NCI-H2196 (cell line): ENCODE measurements at regions not wholly inside any gene's neighbourhood (a gene's known extent, or its start where the extent isn't known, plus 50 kb on each side); places are given as distances from the start of the nearest gene placed in this dataset.
"Not testable (repeated sequence)": the region's sequence is repeated elsewhere in the genome, so short reads cannot be mapped to it uniquely, and the experiment has no call there.

Experiments
- DNase-seq: peaks from one replicate; lab custom pipeline; 2025; ENCODE audit not compliant: unreplicated experiment; lab: John Stamatoyannopoulos, UW

GRCh38 chr4:12712648-12713339 is 771.3 kb downstream of the RAB28 start:
- no peak for DNase-seq

- DNase-seq, result no peak
Observed at GRCh38 chr4:12707381-12708175, 776.6 kb downstream of the RAB28 start.

- no peak for DNase-seq
Observed at GRCh38 chr4:12703036-12703435, 781.1 kb downstream of the RAB28 start.

DNA sequence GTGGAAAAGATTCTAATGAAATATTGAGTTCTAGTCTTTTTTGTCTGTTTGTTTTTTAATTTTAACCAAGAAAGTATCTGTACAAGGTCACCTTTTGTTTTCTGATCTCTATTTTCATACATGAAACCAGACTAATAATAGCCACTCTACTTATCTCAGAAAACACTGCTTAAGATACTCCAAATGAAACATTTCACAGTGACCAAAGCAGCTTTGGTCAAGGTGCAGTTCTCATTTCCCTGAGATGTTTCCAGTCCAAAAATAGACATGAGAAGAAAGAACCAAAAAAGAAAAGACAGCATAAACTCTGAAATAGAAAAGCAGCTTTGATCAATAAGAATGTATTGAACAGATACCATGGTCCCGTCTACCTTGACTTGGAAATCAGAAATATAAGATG is 782.8 kb downstream of the RAB28 start:
- no peak for DNase-seq

DNA sequence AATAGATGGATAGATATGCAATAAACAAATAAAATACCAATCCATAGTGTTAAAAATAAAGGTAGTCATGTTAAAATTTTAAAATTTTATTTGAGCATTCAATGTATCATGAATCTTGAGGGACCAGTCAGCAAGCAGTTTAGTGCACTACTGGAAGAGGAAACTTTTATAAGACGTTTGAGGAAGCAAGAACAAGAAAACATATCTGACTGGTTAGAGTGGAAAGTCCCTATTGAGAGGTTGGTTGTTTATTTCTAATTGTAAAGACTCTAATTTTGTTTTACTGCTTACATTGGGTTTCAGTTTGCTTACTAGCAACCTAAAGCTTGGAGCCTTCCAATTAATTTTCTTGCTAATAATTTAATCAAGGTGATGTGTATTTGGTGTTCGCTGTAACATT is 786.2 kb downstream of the RAB28 start:
- DNase-seq, result no peak

- no peak for DNase-seq
Observed at GRCh38 chr4:12692815-12693214, 791.3 kb downstream of the RAB28 start.

DNA sequence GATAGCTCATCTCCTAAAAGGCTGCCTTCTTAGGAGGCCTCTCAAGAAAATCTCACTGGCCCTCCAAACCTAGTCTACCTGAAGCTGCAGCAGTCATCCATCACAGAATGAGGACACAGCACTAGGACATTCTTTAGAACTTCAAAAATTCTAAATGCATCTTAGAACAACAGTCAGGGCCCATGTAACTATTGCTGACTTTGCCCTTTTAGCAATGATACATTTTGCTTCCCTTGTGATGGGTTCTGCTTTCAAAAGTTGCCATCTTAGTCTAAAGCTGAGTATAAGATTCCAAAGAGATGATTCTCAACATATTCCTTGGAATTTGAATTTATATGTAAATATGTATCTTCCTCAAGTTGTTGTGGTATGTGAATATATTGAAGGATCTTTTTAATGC is 793.0 kb downstream of the RAB28 start:
- no peak for DNase-seq

GRCh38 chr4:12689457-12689856 is 794.7 kb downstream of the RAB28 start:
- no peak for DNase-seq

DNA sequence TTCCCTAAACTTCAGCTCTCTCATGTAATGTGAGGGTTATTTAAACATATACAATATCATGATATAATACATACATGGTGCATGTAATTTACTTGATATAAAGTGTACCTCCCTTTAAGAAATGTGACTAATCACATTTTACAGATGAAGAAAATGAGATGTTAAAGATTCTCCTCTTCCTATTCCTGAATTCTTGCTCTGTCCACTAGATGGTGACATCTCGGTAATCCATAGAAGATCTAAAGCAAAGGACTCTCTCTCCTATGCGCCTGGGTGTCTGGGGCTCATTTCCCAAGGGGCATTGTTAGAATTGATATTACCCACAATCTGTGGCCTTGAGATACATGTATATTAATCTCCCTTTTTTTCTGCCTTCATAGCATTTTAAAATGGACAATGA is 804.9 kb downstream of the RAB28 start:
- no peak for DNase-seq

- no peak for DNase-seq
Observed at GRCh38 chr4:12674184-12674583, 810.0 kb downstream of the RAB28 start.

- DNase-seq, result no peak
Observed at GRCh38 chr4:12672303-12672702, 811.8 kb downstream of the RAB28 start.

GRCh38 chr4:12658146-12658545 is 826.0 kb downstream of the RAB28 start:
- DNase-seq, result no peak

GRCh38 chr4:12651876-12652275 is 832.3 kb downstream of the RAB28 start:
- no peak for DNase-seq

DNA sequence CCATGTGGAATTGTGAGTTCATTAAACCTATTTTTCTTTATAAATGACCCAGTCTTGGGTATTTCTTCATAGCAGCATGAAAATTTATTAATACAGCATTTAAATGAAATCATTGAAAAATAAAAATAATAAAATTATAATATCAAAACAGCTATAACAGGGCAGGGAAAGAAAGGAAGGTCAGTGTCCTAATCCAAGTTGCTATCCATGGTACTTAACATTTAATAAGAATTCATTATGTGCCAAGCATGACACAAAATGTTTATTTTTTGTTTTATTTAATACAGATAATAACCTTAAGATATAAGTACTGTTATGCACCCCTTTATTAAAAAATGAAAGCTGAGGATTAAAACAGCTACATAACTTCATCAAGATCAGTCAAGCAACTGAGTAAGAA is 838.4 kb downstream of the RAB28 start:
- DNase-seq, result no peak

DNA sequence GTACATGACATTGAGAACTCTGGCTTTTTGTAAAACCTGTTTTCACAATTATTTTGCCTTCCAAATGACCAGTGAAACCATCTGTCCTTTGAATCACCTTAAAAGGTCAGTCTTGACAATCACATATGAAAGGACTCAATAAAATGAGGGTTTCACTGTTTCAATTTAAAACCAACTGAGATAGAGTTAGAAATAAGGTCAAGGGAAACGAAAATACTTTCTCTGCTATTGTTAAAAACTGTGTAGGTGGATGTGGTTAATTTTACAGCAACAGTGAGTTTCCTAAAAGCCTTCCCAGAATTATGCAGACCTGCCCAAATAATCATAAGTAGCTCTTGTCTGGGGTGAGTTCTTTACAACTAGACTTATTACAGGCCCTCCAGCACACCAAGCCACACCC is 839.9 kb downstream of the RAB28 start:
- DNase-seq, result no peak

DNA sequence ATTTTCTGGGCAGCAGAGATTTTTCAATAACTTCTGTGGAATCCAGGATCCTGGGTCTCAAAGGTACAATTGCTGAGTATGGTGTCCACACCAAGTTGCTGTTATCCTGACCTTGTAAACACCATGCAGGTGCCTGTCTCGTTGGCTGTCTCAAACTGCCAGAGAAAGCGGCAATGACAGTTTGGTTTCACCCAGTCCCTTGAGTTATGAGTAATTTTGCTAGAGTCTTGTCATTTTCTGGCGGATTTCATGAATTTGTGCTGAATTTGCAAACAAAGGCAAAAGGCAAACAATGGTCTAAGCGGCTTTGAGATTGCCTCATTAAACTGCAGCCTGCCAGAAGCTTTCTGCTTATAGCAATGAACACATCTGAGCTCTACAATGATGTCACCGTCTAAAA is 847.9 kb downstream of the RAB28 start:
- no peak for DNase-seq

- DNase-seq, result no peak
Observed at GRCh38 chr4:12635629-12636028, 848.5 kb downstream of the RAB28 start.

- DNase-seq, result peak; percentile 79
Observed at GRCh38 chr4:12633053-12633651, 851.0 kb downstream of the RAB28 start.

DNA sequence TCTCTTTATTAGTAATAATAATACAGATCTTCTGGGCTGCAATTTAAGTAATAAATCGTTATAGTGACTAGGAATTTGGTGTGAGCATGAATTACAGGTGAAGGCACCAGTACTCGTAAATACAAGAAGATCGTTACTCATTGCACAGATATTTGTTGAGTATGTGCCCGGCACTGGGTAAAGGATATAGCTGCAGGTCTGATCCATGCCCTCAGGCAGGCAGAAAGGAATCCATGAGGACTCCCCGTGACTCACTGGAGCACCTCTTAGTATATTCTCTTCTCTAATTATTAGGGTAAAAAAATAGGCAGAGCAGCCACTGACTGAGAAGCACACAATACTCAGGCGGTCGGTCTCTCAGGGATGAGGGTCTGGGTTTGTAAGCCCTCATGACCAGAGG is 868.3 kb downstream of the RAB28 start:
- no peak for DNase-seq

DNA sequence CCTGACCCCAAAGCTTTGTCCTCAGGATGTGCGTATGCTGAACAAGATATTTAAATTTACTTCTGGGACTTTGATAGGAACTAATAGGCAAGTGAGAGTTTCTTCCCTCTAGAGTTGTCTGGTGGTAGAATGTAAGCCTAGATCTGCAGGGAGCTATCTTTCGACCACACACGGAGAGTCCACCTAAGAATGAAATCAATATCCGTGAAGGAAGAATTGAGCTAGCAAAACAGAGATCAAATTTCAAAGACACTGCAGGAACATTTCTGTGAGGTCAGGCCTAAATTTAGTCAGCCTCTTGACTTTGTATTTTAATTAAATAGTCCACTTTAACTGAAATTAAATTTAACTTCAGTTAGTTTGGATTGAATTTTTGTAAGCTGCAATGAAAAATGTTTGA is 871.3 kb downstream of the RAB28 start:
- DNase-seq, result no peak

- DNase-seq, result not testable (repeated sequence)
Observed at GRCh38 chr4:12609212-12609875, 874.8 kb downstream of the RAB28 start.

DNA sequence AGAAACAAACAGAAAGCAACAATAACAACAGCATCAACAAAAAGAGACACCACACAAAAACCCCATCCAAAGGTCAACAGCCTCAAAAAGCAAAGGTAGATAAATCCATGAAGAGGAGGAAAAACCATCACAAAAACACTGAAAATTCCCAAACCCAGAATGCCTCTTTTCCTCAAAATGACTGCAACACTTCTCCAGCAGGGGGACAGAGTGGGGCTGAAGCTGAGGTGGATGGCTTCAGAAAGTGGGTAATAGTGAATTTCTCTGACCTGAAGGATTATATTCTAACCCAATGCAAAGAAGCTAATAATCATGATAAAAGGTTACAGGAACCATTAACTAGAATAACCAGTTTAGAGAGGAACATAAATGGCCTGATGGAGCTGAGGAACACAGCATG is 888.2 kb downstream of the RAB28 start:
- DNase-seq, result no peak
